IMR-90 (cell line): ENCODE measurements at regions not wholly inside any gene's neighbourhood (a gene's known extent, or its start where the extent isn't known, plus 50 kb on each side); places are given as distances from the start of the nearest gene placed in this dataset.

Experiments used
- ATAC-seq: fragments of 200-7000 bp; cut with Tn5 transposase; 2 replicates; pipeline ENCODE4 v1.9.1; 2020; ENCODE audit warnings: low read depth, mild to moderate bottlenecking, moderate library complexity
- BruUV-seq: library from RNA; stranded (reverse); fragments of 400-500 nt; replicated peaks from 2 replicates; lab custom pipeline; 2021; lab: Mats Ljungman, UMichigan
- CTCF ChIA-PET: fragments of 300-600 bp; formaldehyde crosslinking; extraction: SDS; loops from one replicate; lab custom pipeline; 2021; ENCODE audit warnings: antibody characterized with exemption; lab: Yijun Ruan, JAX
- POLR2A ChIA-PET: fragments of 300-600 bp; sonication (Branson Sonifier 250); formaldehyde crosslinking; loops from one replicate; lab custom pipeline; 2022; ENCODE audit warnings: antibody characterized with exemption; ENCODE audit not compliant: unreplicated experiment; lab: Charles Lee
- DNase-seq: peaks from one replicate; pipeline ENCODE4 v3.0.0; 2013
- H2AFZ ChIP-seq: replicated peaks from 2 replicates; pipeline ENCODE3; 2013; ENCODE audit warnings: low read length, mild to moderate bottlenecking; ENCODE audit not compliant: poor library complexity
- H2AK5ac ChIP-seq: 2 replicates; pipeline ENCODE4 v1.6.1; 2013; ENCODE audit warnings: low read depth, low read length, inconsistent platforms
- H2AK9ac ChIP-seq: replicated peaks from 2 replicates; pipeline ENCODE3; 2013; ENCODE audit warnings: mild to moderate bottlenecking, low read depth, low read length, moderate library complexity; ENCODE audit not compliant: poor library complexity
- H2BK120ac ChIP-seq: 2 replicates; pipeline ENCODE4 v1.6.1; 2013; ENCODE audit warnings: low read depth, low read length, inconsistent platforms
- H2BK15ac ChIP-seq: 3 replicates; pipeline ENCODE4 v1.6.1; 2013; ENCODE audit warnings: low read depth, low read length, inconsistent platforms
- H2BK20ac ChIP-seq: 2 replicates; pipeline ENCODE4 v1.6.1; 2013; ENCODE audit warnings: low read depth, mild to moderate bottlenecking, inconsistent platforms, low read length, moderate library complexity
- H2BK5ac ChIP-seq: 2 replicates; pipeline ENCODE4 v1.6.1; 2013; ENCODE audit warnings: mild to moderate bottlenecking, low read depth, low read length, inconsistent platforms; ENCODE audit not compliant: poor library complexity, severe bottlenecking
- H3K14ac ChIP-seq: replicated peaks from 2 replicates; pipeline ENCODE4 v1.6.1; 2013; ENCODE audit warnings: low read depth, low read length, inconsistent platforms
- H3K18ac ChIP-seq: 2 replicates; pipeline ENCODE4 v1.6.1; 2013; ENCODE audit warnings: low read depth, low read length, control low read depth
- H3K23ac ChIP-seq: 2 replicates; pipeline ENCODE4 v1.6.1; 2013; ENCODE audit warnings: low read depth, low read length, inconsistent platforms
- H3K27ac ChIP-seq: 2 replicates; pipeline ENCODE4 v1.5.1; 2013; ENCODE audit warnings: mild to moderate bottlenecking, control low read depth, low read length; ENCODE audit not compliant: insufficient read depth
- H3K27me3 ChIP-seq: 2 replicates; pipeline ENCODE4 v1.6.1; 2013; ENCODE audit warnings: low read length; ENCODE audit not compliant: control insufficient read depth, insufficient read depth
- H3K36me3 ChIP-seq: 2 replicates; pipeline ENCODE4 v1.6.1; 2013; ENCODE audit warnings: low read length, mixed read lengths; ENCODE audit not compliant: control insufficient read depth, insufficient read depth
- H3K4ac ChIP-seq: 2 replicates; pipeline ENCODE4 v1.6.1; 2013; ENCODE audit warnings: low read depth, low read length, inconsistent platforms
- H3K4me1 ChIP-seq: 2 replicates; pipeline ENCODE4 v1.6.1; 2013; ENCODE audit warnings: low read length, mixed read lengths; ENCODE audit not compliant: control insufficient read depth, insufficient read depth
- H3K4me2 ChIP-seq: 2 replicates; pipeline ENCODE4 v1.6.1; 2013; ENCODE audit warnings: low read depth, mild to moderate bottlenecking, control low read depth, low read length, moderate library complexity
- H3K4me3 ChIP-seq: 2 replicates; pipeline ENCODE4 v1.5.1; 2013; ENCODE audit warnings: low read depth, mild to moderate bottlenecking, control low read depth, low read length, moderate library complexity; ENCODE audit not compliant: insufficient read depth
- H3K56ac ChIP-seq: 2 replicates; pipeline ENCODE4 v1.6.1; 2013; ENCODE audit warnings: low read length, inconsistent platforms; ENCODE audit not compliant: insufficient read depth; ENCODE audit errors: extremely low read depth
- H3K79me1 ChIP-seq, 2 experiments: 2 replicates each; pipeline ENCODE4 v1.6.1; 2013; ENCODE audit warnings: low read length in 2 of 2, inconsistent platforms in 1 of 2, low read depth in 1 of 2
- H3K9ac ChIP-seq: 2 replicates; pipeline ENCODE4 v1.6.1; 2013; ENCODE audit warnings: low read depth, low read length, control low read depth
- H3K9me1 ChIP-seq: 2 replicates; pipeline ENCODE4 v1.6.1; 2013; ENCODE audit warnings: low read length, inconsistent platforms; ENCODE audit not compliant: insufficient read depth
- H3K9me3 ChIP-seq: 2 replicates; pipeline ENCODE4 v1.6.1; 2013; ENCODE audit warnings: low read length; ENCODE audit not compliant: control insufficient read depth, insufficient read depth
- H4K20me1 ChIP-seq: 2 replicates; pipeline ENCODE4 v1.6.1; 2013; ENCODE audit warnings: low read length, inconsistent platforms; ENCODE audit not compliant: insufficient read depth
- H4K5ac ChIP-seq: 2 replicates; pipeline ENCODE4 v1.6.1; 2013; ENCODE audit warnings: mild to moderate bottlenecking, low read depth, low read length, control low read depth
- H4K8ac ChIP-seq, 2 experiments: 2 replicates each; pipeline ENCODE4 v1.6.1; 2013; ENCODE audit warnings: low read depth in 2 of 2, low read length in 2 of 2, control low read depth in 1 of 2, inconsistent platforms in 1 of 2
- H4K91ac ChIP-seq: 2 replicates; pipeline ENCODE4 v1.6.1; 2013; ENCODE audit warnings: low read depth, low read length, inconsistent platforms; ENCODE audit not compliant: insufficient read depth
- BHLHE40 ChIP-seq: fragments of 150-350 bp; IDR thresholded peaks from 2 replicates; pipeline ENCODE4 v1.6.1; 2016; ENCODE audit warnings: mild to moderate bottlenecking, low read depth, low read length
- CEBPB ChIP-seq: IDR thresholded peaks from 2 replicates; pipeline ENCODE4 v1.6.1; 2012; ENCODE audit warnings: low read depth, low read length, improper control_type of control experiment
- MAFK ChIP-seq: IDR thresholded peaks from 2 replicates; pipeline ENCODE4 v1.6.1; 2012; ENCODE audit warnings: low read depth, low read length, improper control_type of control experiment
- MXI1 ChIP-seq: IDR thresholded peaks from 2 replicates; pipeline ENCODE4 v1.6.1; 2012; ENCODE audit warnings: low read depth, mild to moderate bottlenecking, low read length, moderate library complexity, borderline replicate concordance
- NFE2L2 ChIP-seq: fragments of 150-350 bp; IDR thresholded peaks from 2 replicates; pipeline ENCODE4 v1.6.1; 2016; ENCODE audit warnings: low read depth, mild to moderate bottlenecking, low read length
- POLR2A ChIP-seq: IDR thresholded peaks from 2 replicates; pipeline ENCODE4 v1.6.1; 2012; ENCODE audit warnings: mild to moderate bottlenecking, low read depth, low read length
- RAD21 ChIP-seq: IDR thresholded peaks from 2 replicates; pipeline ENCODE4 v1.6.1; 2012; ENCODE audit warnings: low read length, improper control_type of control experiment
- RCOR1 ChIP-seq: IDR thresholded peaks from 2 replicates; pipeline ENCODE4 v1.6.1; 2012; ENCODE audit warnings: mild to moderate bottlenecking, low read length, improper control_type of control experiment; ENCODE audit not compliant: insufficient replicate concordance
- RFX5 ChIP-seq: IDR thresholded peaks from 2 replicates; pipeline ENCODE4 v1.8.0; 2012; ENCODE audit warnings: low read depth, mild to moderate bottlenecking, low read length, moderate library complexity
- SMC3 ChIP-seq: fragments of 150-350 bp; IDR thresholded peaks from 2 replicates; pipeline ENCODE4 v1.6.1; 2016; ENCODE audit warnings: low read depth, mild to moderate bottlenecking, antibody characterized with exemption, low read length, moderate library complexity
- WGBS, 2 experiments: methylation state at CpG; one replicate each; pipeline versions ENCODE4 v1.1.5 to v1.1.7; 2013; ENCODE audit warnings: missing lambda C conversion rate in 2 of 2; ENCODE audit not compliant: insufficient read length in 1 of 2; ENCODE audit errors: extremely low coverage in 2 of 2; 5-methylcytosine and 5-hydroxymethylcytosine counted together
- dilution Hi-C: fragments of 300-500 bp; cut with HindIII; formaldehyde crosslinking; loops from one replicate; pipeline ENCODE4 v1.14.3; 2018; ENCODE audit warnings: low sequenced_read_pairs; ENCODE audit not compliant: unreplicated experiment
- in situ Hi-C: fragments of 300-500 bp; cut with MboI; formaldehyde crosslinking; loops from 3 replicates; pipeline ENCODE4 v1.14.3; 2019; ENCODE audit warnings: low sequenced_read_pairs, inconsistent platforms, mixed read lengths
- intact Hi-C: fragments of 100-400 bp; cut with micrococcal nuclease; formaldehyde crosslinking; loops from 2 replicates; pipeline ENCODE4 v1.10.0; 2022
- TF ChIP-seq, protein P1 (sequence below): conservative IDR thresholded peaks from 2 replicates; pipeline ENCODE4 v1.5.1; 2012; ENCODE audit warnings: mild to moderate bottlenecking, low read depth, low read length, improper control_type of control experiment

GRCh38 chr1:95407886-95408291, 173.9 kb downstream of the RWDD3 start:
- Histone ChIP-seq H3K36me3 (no peaks in the 10 kb centered on the region), H3K79me1 (no peaks in the 10 kb centered on the region), H3K4ac (no peak overlapping the region), H2BK15ac (no peak overlapping the region), H3K27ac (no peak overlapping the region), H2BK20ac (no peak overlapping the region), H3K56ac (no peak overlapping the region), H4K20me1 (no peaks in the 10 kb centered on the region), H2BK120ac (no peak overlapping the region), H3K4me3 (no peak overlapping the region), H3K14ac (no peak overlapping the region), H3K27me3 (no peaks in the 10 kb centered on the region), H3K9ac (no peak overlapping the region), H2AK5ac (no peak overlapping the region), H2BK5ac (no peak overlapping the region), H3K9me3 (no peaks in the 10 kb centered on the region), H3K4me2 (no peak overlapping the region), H4K91ac (no peak overlapping the region), H2AK9ac (no peak overlapping the region), H3K9me1 (no peaks in the 10 kb centered on the region), H4K8ac (no peak overlapping the region), H4K5ac (no peak overlapping the region), H3K4me1 (no peaks in the 10 kb centered on the region), H3K23ac (no peak overlapping the region), H3K18ac (no peak overlapping the region), H2AFZ (no peak overlapping the region)
- ChIA-PET CTCF (no interaction called here), POLR2A (no interaction called here)
- no peak for ATAC-seq
- WGBS, 2 experiments, result 29% methylated on average over 1 of the region's 8 CpGs; no CpG with 5 or more reads in 1 of the 2 experiments
- in situ Hi-C loops (no loop called here), intact Hi-C loops (no loop called here), dilution Hi-C loops (no loop called here)
- no TSS peak for BruUV-seq
- DNase-seq, result no peak
- no peak for TF ChIP-seq CEBPB
- TF ChIP-seq MXI1, result no peak
- TF ChIP-seq BHLHE40, result no peak
- TF ChIP-seq SMC3, result no peak
- no peak for TF ChIP-seq POLR2A
- TF ChIP-seq RAD21, result no peak
- no peak for TF ChIP-seq RCOR1
- TF ChIP-seq RFX5, result no peak
- TF ChIP-seq MAFK, result no peak
- TF ChIP-seq, protein P1, sequence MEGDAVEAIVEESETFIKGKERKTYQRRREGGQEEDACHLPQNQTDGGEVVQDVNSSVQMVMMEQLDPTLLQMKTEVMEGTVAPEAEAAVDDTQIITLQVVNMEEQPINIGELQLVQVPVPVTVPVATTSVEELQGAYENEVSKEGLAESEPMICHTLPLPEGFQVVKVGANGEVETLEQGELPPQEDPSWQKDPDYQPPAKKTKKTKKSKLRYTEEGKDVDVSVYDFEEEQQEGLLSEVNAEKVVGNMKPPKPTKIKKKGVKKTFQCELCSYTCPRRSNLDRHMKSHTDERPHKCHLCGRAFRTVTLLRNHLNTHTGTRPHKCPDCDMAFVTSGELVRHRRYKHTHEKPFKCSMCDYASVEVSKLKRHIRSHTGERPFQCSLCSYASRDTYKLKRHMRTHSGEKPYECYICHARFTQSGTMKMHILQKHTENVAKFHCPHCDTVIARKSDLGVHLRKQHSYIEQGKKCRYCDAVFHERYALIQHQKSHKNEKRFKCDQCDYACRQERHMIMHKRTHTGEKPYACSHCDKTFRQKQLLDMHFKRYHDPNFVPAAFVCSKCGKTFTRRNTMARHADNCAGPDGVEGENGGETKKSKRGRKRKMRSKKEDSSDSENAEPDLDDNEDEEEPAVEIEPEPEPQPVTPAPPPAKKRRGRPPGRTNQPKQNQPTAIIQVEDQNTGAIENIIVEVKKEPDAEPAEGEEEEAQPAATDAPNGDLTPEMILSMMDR, result no peak
- no peak for TF ChIP-seq NFE2L2
